K562 (cell line): ENCODE measurements at regions not wholly inside any gene's neighbourhood (a gene's known extent, or its start where the extent isn't known, plus 50 kb on each side); places are given as distances from the start of the nearest gene placed in this dataset.

Source experiments
- AFF4 ChIP-seq: sonication (generic); formaldehyde crosslinking; IDR thresholded peaks from 2 replicates; pipeline ENCODE4 v1.8.0; 2023; ENCODE audit warnings: mild to moderate bottlenecking, missing genetic modification reagents
- CREBBP ChIP-seq: IDR thresholded peaks from one replicate; pipeline ENCODE4 v1.6.1; 2012; ENCODE audit warnings: low read depth, mild to moderate bottlenecking, control low read depth, inconsistent platforms, low read length
- CTCF ChIP-seq, 3 experiments: IDR thresholded peaks in 2 of 3; conservative IDR thresholded peaks in 1 of 3; 2 replicates each; pipeline ENCODE4 v1.5.1; 2011 to 2012; ENCODE audit warnings: low read length in 3 of 3, mild to moderate bottlenecking in 3 of 3, control low read depth in 2 of 3, improper control_type of control experiment in 1 of 3, inconsistent platforms in 1 of 3, low read depth in 1 of 3, mixed read lengths in 1 of 3, moderate library complexity in 1 of 3; ENCODE audit not compliant: insufficient read depth in 2 of 3
- CTCFL ChIP-seq: IDR thresholded peaks from 2 replicates; pipeline ENCODE4 v1.6.1; 2011; ENCODE audit warnings: borderline replicate concordance, low read depth, mild to moderate bottlenecking, moderate library complexity, low read length; ENCODE audit not compliant: insufficient read depth, poor library complexity, severe bottlenecking
- FOXO4 ChIP-seq: fragments of 450-650 bp; formaldehyde crosslinking; IDR thresholded peaks from 2 replicates; pipeline ENCODE4 v1.4.0; 2020; ENCODE audit warnings: mild to moderate bottlenecking, moderate library complexity
- KLF10 ChIP-seq: fragments of 250-450 bp; sonication (Bioruptor Pico); IDR thresholded peaks from 2 replicates; pipeline ENCODE4 v1.6.1; 2021; ENCODE audit warnings: matching md5 sums
- SFPQ ChIP-seq: fragments of 200-400 bp; formaldehyde crosslinking; IDR thresholded peaks from 2 replicates; pipeline ENCODE4 v1.6.1; 2017; ENCODE audit warnings: mild to moderate bottlenecking, low read depth, low read length, moderate library complexity
- SMC3 ChIP-seq: conservative IDR thresholded peaks from 2 replicates; pipeline ENCODE4 v1.6.1; 2011; ENCODE audit warnings: low read depth, low read length, improper control_type of control experiment; ENCODE audit not compliant: insufficient read depth
- U2AF1 ChIP-seq: fragments of 200-400 bp; formaldehyde crosslinking; optimal IDR thresholded peaks from 2 replicates; pipeline ENCODE3; 2017; ENCODE audit warnings: mild to moderate bottlenecking, low read depth, low read length, moderate library complexity
- ZBTB5 ChIP-seq: fragments of 450-650 bp; IDR thresholded peaks from 2 replicates; pipeline ENCODE4 v1.6.1; 2017; ENCODE audit warnings: antibody characterized with exemption

DNA sequence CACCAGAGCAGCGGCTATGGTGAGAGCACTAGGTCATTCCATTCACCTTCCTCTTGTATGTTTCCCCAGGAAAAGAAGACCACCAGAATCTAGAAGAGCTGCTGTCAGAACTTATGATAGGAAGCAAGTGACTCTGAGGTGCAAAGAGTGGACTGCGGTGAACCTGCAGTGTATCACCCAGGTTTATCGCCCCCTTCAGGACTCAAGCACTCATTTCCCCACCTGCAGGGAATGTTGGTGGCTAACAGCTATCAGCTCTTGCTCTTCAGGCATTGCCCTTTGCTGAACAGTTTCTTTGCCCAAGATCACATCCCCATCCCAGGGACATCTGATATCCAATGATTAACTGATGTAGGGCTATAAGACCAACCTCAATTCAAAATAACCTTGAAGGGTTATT, 66.3 kb upstream of the IL6 start (continued):
- TF ChIP-seq CTCF (IDR thresholded peaks at IDR 0.05 in 2 of 3, conservative IDR thresholded peaks at IDR 0.05 in 1 of 3; ENCODE audit: insufficient read depth in 2 of 3, low read depth in 1 of 3, low read length in 3 of 3) = peak; percentile 60 to 71 (median 64)
- TF ChIP-seq FOXO4 (CRISPR knock-in tag) = no peak
- TF ChIP-seq U2AF1 = no peak
- TF ChIP-seq AFF4 (CRISPR knock-in tag) = no peak
- TF ChIP-seq CTCFL = peak; percentile 84
- TF ChIP-seq CREBBP = no peak
- TF ChIP-seq SMC3 = 0 out of 2 replicates have a peak, but pooled peaks have one; percentile 20
- no peak for TF ChIP-seq SFPQ
- no peak for TF ChIP-seq ZBTB5
- no peak for TF ChIP-seq KLF10 (CRISPR knock-in tag)
